Upper lobe of left lung (tissue), 4 donors: ENCODE measurements at regions not wholly inside any gene's neighbourhood (a gene's known extent, or its start where the extent isn't known, plus 50 kb on each side); places are given as distances from the start of the nearest gene placed in this dataset.

ENCODE experiments used
- CTCF ChIP-seq, 6 experiments: fragments of 450-650 bp in 4 of 6; fragments of 200-600 bp in 2 of 6; sonication (generic) in 2 of 6; IDR thresholded peaks; one replicate each; pipeline ENCODE4 v1.5.1; 2016 to 2019; ENCODE audit warnings: antibody characterized with exemption in 6 of 6
- EP300 ChIP-seq, 4 donors: sonication (generic); formaldehyde crosslinking; IDR thresholded peaks; one replicate each; pipeline ENCODE4 v1.5.1; 2017; ENCODE audit warnings: antibody characterized with exemption in 4 of 4, control low read depth in 2 of 4
- POLR2AphosphoS5 ChIP-seq, 2 donors: sonication (generic); formaldehyde crosslinking; IDR thresholded peaks; one replicate each; pipeline ENCODE4 v1.5.1; 2017; ENCODE audit warnings: antibody characterized with exemption in 2 of 2

- TF ChIP-seq CTCF (IDR thresholded peaks at IDR 0.05) (no peak), POLR2AphosphoS5 (IDR thresholded peaks at IDR 0.05) (no peak), EP300 (IDR thresholded peaks at IDR 0.05) (no peak)
Measured at GRCh38 chr12:127685931-127686330, 581.0 kb upstream of the TMEM132C start.
